SK-N-SH treated with all-trans-retinoic acid at 6 μM for 48 hours (cell line): ENCODE measurements at regions not wholly inside any gene's neighbourhood (a gene's known extent, or its start where the extent isn't known, plus 50 kb on each side); places are given as distances from the start of the nearest gene placed in this dataset.

ENCODE experiments used
- ATAC-seq: fragments of 200-7000 bp; cut with Tn5 transposase; 3 replicates; pipeline ENCODE4 v1.9.1; 2020; ENCODE audit warnings: mild to moderate bottlenecking, moderate library complexity
- ARNTL ChIP-seq: fragments of 450-650 bp; formaldehyde crosslinking; IDR thresholded peaks from 2 replicates; pipeline ENCODE4 v1.5.0; 2020; ENCODE audit warnings: low read depth, mild to moderate bottlenecking, moderate library complexity, borderline replicate concordance
- BACH2 ChIP-seq: fragments of 250-450 bp; sonication (Bioruptor Pico); IDR thresholded peaks from 2 replicates; pipeline ENCODE4 v1.9.0; 2021; ENCODE audit warnings: mild to moderate bottlenecking, borderline replicate concordance
- CREB5 ChIP-seq: fragments of 250-450 bp; sonication (Bioruptor Pico); IDR thresholded peaks from 2 replicates; pipeline ENCODE4 v1.5.1; 2020; ENCODE audit warnings: low read depth, mild to moderate bottlenecking, moderate library complexity
- CSDC2 ChIP-seq: fragments of 250-450 bp; sonication (Bioruptor Pico); IDR thresholded peaks from 2 replicates; pipeline ENCODE4 v1.5.0; 2020; ENCODE audit warnings: mild to moderate bottlenecking, moderate library complexity
- CSRNP3 ChIP-seq: fragments of 250-450 bp; sonication (Bioruptor Pico); IDR thresholded peaks from 2 replicates; pipeline ENCODE4 v1.5.1; 2021; ENCODE audit warnings: mild to moderate bottlenecking, moderate library complexity
- ESRRG ChIP-seq: fragments of 250-450 bp; sonication (Bioruptor Pico); IDR thresholded peaks from 2 replicates; pipeline ENCODE4 v1.6.1; 2021; ENCODE audit warnings: mild to moderate bottlenecking
- GLIS3 ChIP-seq: fragments of 250-450 bp; sonication (Bioruptor Pico); IDR thresholded peaks from 2 replicates; pipeline ENCODE4 v1.5.0; 2020; ENCODE audit warnings: mild to moderate bottlenecking, moderate library complexity
- ISL1 ChIP-seq: fragments of 250-450 bp; sonication (Bioruptor Pico); IDR thresholded peaks from 2 replicates; pipeline ENCODE4 v2.1.2; 2022; ENCODE audit warnings: mild to moderate bottlenecking, moderate library complexity
- OSR1 ChIP-seq: fragments of 250-450 bp; sonication (Bioruptor Pico); IDR thresholded peaks from 2 replicates; pipeline ENCODE4 v1.8.0; 2022; ENCODE audit warnings: moderate library complexity, mild to moderate bottlenecking, inconsistent platforms
- PATZ1 ChIP-seq: fragments of 250-450 bp; sonication (Bioruptor Pico); IDR thresholded peaks from 2 replicates; pipeline ENCODE4 v1.8.0; 2020; ENCODE audit warnings: mild to moderate bottlenecking, moderate library complexity, borderline replicate concordance
- POU6F1 ChIP-seq: fragments of 250-450 bp; sonication (Bioruptor Pico); IDR thresholded peaks from 2 replicates; pipeline ENCODE4 v1.8.0; 2021; ENCODE audit warnings: low read depth, mild to moderate bottlenecking, moderate library complexity, borderline replicate concordance
- PPARA ChIP-seq: fragments of 250-450 bp; sonication (Bioruptor Pico); IDR thresholded peaks from 2 replicates; pipeline ENCODE4 v1.5.0; 2020; ENCODE audit warnings: mild to moderate bottlenecking, borderline replicate concordance
- RARB ChIP-seq: fragments of 250-450 bp; sonication (Bioruptor Pico); IDR thresholded peaks from 2 replicates; pipeline ENCODE4 v1.8.0; 2021; ENCODE audit warnings: mild to moderate bottlenecking, moderate library complexity
- SNAI2 ChIP-seq: fragments of 250-450 bp; sonication (Bioruptor Pico); IDR thresholded peaks from 2 replicates; pipeline ENCODE4 v1.5.0; 2020; ENCODE audit warnings: mild to moderate bottlenecking, moderate library complexity
- TCF4 ChIP-seq: fragments of 250-450 bp; sonication (Bioruptor Pico); IDR thresholded peaks from 2 replicates; pipeline ENCODE4 v1.8.0; 2021; ENCODE audit warnings: mild to moderate bottlenecking, moderate library complexity, borderline replicate concordance
- TSHZ2 ChIP-seq: fragments of 250-450 bp; sonication (Bioruptor Pico); IDR thresholded peaks from 2 replicates; pipeline ENCODE4 v1.5.0; 2020; ENCODE audit warnings: mild to moderate bottlenecking, moderate library complexity
- ZC3H10 ChIP-seq: fragments of 250-450 bp; sonication (Bioruptor Pico); IDR thresholded peaks from 2 replicates; pipeline ENCODE4 v1.5.1; 2021; ENCODE audit warnings: mild to moderate bottlenecking, moderate library complexity
- ZFP3 ChIP-seq: fragments of 250-450 bp; sonication (Bioruptor Pico); IDR thresholded peaks from 2 replicates; pipeline ENCODE4 v1.5.0; 2020; ENCODE audit warnings: mild to moderate bottlenecking, moderate library complexity
- ZFP30 ChIP-seq: fragments of 450-650 bp; formaldehyde crosslinking; IDR thresholded peaks from 2 replicates; pipeline ENCODE4 v1.5.0; 2022; ENCODE audit warnings: mild to moderate bottlenecking, moderate library complexity
- ZNF565 ChIP-seq: fragments of 450-650 bp; formaldehyde crosslinking; conservative IDR thresholded peaks from 2 replicates; pipeline ENCODE4 v1.5.0; 2020; ENCODE audit warnings: low read depth, mild to moderate bottlenecking, moderate library complexity
- ZNF70 ChIP-seq: fragments of 450-650 bp; formaldehyde crosslinking; IDR thresholded peaks from 2 replicates; pipeline ENCODE4 v1.5.0; 2020; ENCODE audit warnings: mild to moderate bottlenecking, moderate library complexity
- ZNF8 ChIP-seq: fragments of 450-650 bp; formaldehyde crosslinking; IDR thresholded peaks from 2 replicates; pipeline ENCODE4 v1.5.0; 2020; ENCODE audit warnings: mild to moderate bottlenecking, moderate library complexity

GRCh38 chr4:157459785-157460184 is 239.3 kb downstream of the GRIA2 start:
- ATAC-seq = no peak
- no peak for TF ChIP-seq SNAI2 (CRISPR knock-in tag)
- no peak for TF ChIP-seq TCF4 (CRISPR knock-in tag)
- TF ChIP-seq BACH2 (CRISPR knock-in tag) = no peak
- no peak for TF ChIP-seq RARB (CRISPR knock-in tag)
- no peak for TF ChIP-seq PATZ1 (CRISPR knock-in tag)
- no peak for TF ChIP-seq ZNF70
- no peak for TF ChIP-seq ISL1
- TF ChIP-seq ZC3H10 (CRISPR knock-in tag) = no peak
- no peak for TF ChIP-seq ZFP3

GRCh38 chr4:157447195-157447594 is 226.7 kb downstream of the GRIA2 start:
- TF ChIP-seq PPARA (CRISPR knock-in tag) (no peak), ZNF565 (CRISPR knock-in tag) (no peak), ZFP30 (CRISPR knock-in tag) (no peak), ZNF8 (CRISPR knock-in tag) (no peak)
- ATAC-seq = no peak

GRCh38 chr4:157444014-157444413 is 223.5 kb downstream of the GRIA2 start:
- no peak for ATAC-seq
- TF ChIP-seq TSHZ2 (no peak), ZNF565 (CRISPR knock-in tag) (no peak), BACH2 (CRISPR knock-in tag) (no peak), SNAI2 (CRISPR knock-in tag) (no peak), ZNF70 (no peak), CSDC2 (no peak), PPARA (CRISPR knock-in tag) (no peak)

GRCh38 chr4:157443537-157443936 is 223.0 kb downstream of the GRIA2 start:
- no peak for TF ChIP-seq ISL1
- no peak for TF ChIP-seq ZFP30 (CRISPR knock-in tag)
- TF ChIP-seq ZNF565 (CRISPR knock-in tag) = no peak
- TF ChIP-seq ARNTL = no peak
- TF ChIP-seq ESRRG (CRISPR knock-in tag) = no peak
- ATAC-seq = no peak

GRCh38 chr4:157425897-157426296 is 205.4 kb downstream of the GRIA2 start:
- no peak for ATAC-seq
- no peak for TF ChIP-seq CREB5 (CRISPR knock-in tag)
- no peak for TF ChIP-seq PPARA (CRISPR knock-in tag)
- no peak for TF ChIP-seq PATZ1 (CRISPR knock-in tag)
- no peak for TF ChIP-seq RARB (CRISPR knock-in tag)
- TF ChIP-seq POU6F1 (CRISPR knock-in tag) = no peak
- no peak for TF ChIP-seq ZNF8 (CRISPR knock-in tag)
- no peak for TF ChIP-seq ISL1
- TF ChIP-seq ZFP3 = no peak
- no peak for TF ChIP-seq ZNF70
- no peak for TF ChIP-seq GLIS3
- TF ChIP-seq ARNTL = no peak
- TF ChIP-seq ZNF565 (CRISPR knock-in tag) = no peak
- TF ChIP-seq CSRNP3 (CRISPR knock-in tag) = no peak
- TF ChIP-seq OSR1 (CRISPR knock-in tag) = no peak
- TF ChIP-seq ZC3H10 (CRISPR knock-in tag) = no peak
- no peak for TF ChIP-seq ESRRG (CRISPR knock-in tag)
- no peak for TF ChIP-seq TCF4 (CRISPR knock-in tag)
- TF ChIP-seq SNAI2 (CRISPR knock-in tag) = no peak
